Spleen (tissue), 11 donors: ENCODE measurements at regions not wholly inside any gene's neighbourhood (a gene's known extent, or its start where the extent isn't known, plus 50 kb on each side); places are given as distances from the start of the nearest gene placed in this dataset.

Experiments
- DNase-seq: peaks from one replicate; pipeline ENCODE4 v3.0.0-alpha.2; 2020
- H3K27ac ChIP-seq, 8 donors: fragments of 200-600 bp; sonication (generic) in 7 of 8; 1 replicate in 4 of 8; 2 replicates in 4 of 8; pipeline versions ENCODE4 v1.5.0 to v1.8.0; 2016 to 2021; ENCODE audit warnings: inconsistent platforms in 4 of 8, mild to moderate bottlenecking in 4 of 8, moderate library complexity in 1 of 8
- H3K27me3 ChIP-seq, 7 donors: fragments of 200-600 bp; sonication (generic) in 6 of 7; replicated peaks in 1 of 7; 1 replicate in 4 of 7; 2 replicates in 3 of 7; pipeline versions ENCODE4 v1.5.0 to v1.8.0; 2016 to 2021; ENCODE audit warnings: inconsistent platforms in 3 of 7, mild to moderate bottlenecking in 1 of 7
- H3K36me3 ChIP-seq, 6 donors: fragments of 200-600 bp; sonication (generic) in 5 of 6; 1 replicate in 4 of 6; 2 replicates in 2 of 6; pipeline versions ENCODE4 v1.5.0 to v1.8.0; 2016 to 2021; ENCODE audit warnings: inconsistent platforms in 2 of 6
- H3K4me1 ChIP-seq, 6 donors: fragments of 200-600 bp; sonication (generic) in 5 of 6; 1 replicate in 3 of 6; 2 replicates in 3 of 6; pipeline versions ENCODE4 v1.5.0 to v1.8.0; 2016 to 2021; ENCODE audit warnings: inconsistent platforms in 3 of 6
- H3K4me3 ChIP-seq, 8 donors: fragments of 200-600 bp; sonication (generic) in 7 of 8; 1 replicate in 4 of 8; 2 replicates in 4 of 8; pipeline versions ENCODE4 v1.5.0 to v1.8.0; 2016 to 2021; ENCODE audit warnings: inconsistent platforms in 4 of 8, mild to moderate bottlenecking in 4 of 8, moderate library complexity in 2 of 8
- H3K9me3 ChIP-seq, 8 donors: fragments of 200-600 bp; sonication (generic) in 7 of 8; 1 replicate in 4 of 8; 2 replicates in 4 of 8; pipeline versions ENCODE4 v1.5.0 to v1.8.0; 2016 to 2021; ENCODE audit warnings: inconsistent platforms in 4 of 8
- CTCF ChIP-seq, 11 experiments: fragments of 200-600 bp in 7 of 11; fragments of 450-650 bp in 4 of 11; sonication (generic) in 4 of 11; IDR thresholded peaks in 8 of 11; conservative IDR thresholded peaks in 3 of 11; 1 replicate in 7 of 11; 2 replicates in 4 of 11; pipeline versions ENCODE4 v1.4.0 to v1.8.0; 2016 to 2021; ENCODE audit warnings: antibody characterized with exemption in 11 of 11, inconsistent platforms in 4 of 11, mild to moderate bottlenecking in 1 of 11
- POLR2A ChIP-seq, 3 donors: fragments of 450-650 bp; IDR thresholded peaks; one replicate each; pipeline ENCODE4 v1.5.1; 2017; ENCODE audit warnings: antibody characterized with exemption in 3 of 3, mild to moderate bottlenecking in 1 of 3
- POLR2AphosphoS5 ChIP-seq, 3 donors: sonication (generic); formaldehyde crosslinking; IDR thresholded peaks; one replicate each; pipeline ENCODE4 v1.5.1; 2017; ENCODE audit warnings: antibody characterized with exemption in 3 of 3
- WGBS, 5 donors: extraction: QIAGEN DNeasy Blood & Tissue Kit in 3 of 5; methylation state at CpG; one replicate each; pipeline versions ENCODE4 v1.1.5 to v1.1.7; 2013 to 2018; 5-methylcytosine and 5-hydroxymethylcytosine counted together
- intact Hi-C: fragments of 100-400 bp; cut with DNase I; formaldehyde crosslinking; loops from one replicate; pipeline ENCODE4 v1.15.0; 2023; ENCODE audit warnings: low total_unique reads
- donor health status: healthy with polysubstance abuse.
- donor health status: DM: no; HTN: no; CAD: no; lungs with moderate emphysema.
- donor health status: DM: no; HTN: no; CAD: no.
- donor health status: Bipolar disorder and iron deficiency.
- donor health status: healthy.
- donor health status: DM: no; HTN: no; CAD: no.
- donor health status: DM: yes; HTN: yes; CAD: no.

DNA sequence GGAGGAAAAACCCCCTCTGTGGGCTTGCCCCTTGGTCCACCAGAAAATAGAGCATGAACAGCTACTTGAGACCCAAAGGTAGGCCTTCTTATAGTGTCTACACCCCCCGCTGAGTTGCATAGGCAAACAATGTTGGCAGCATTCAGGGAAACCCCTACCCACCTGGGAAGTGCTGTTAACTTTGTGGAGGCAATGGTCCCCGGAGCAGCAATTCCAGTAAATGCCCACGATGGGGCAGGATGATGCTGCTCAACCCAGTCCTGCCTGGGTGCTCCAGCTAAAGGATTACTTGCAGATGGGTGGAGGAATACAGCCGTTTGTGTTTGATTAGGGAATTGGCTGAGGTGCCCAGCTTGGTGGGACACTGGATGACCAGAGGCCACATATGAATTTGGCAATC, 381.3 kb upstream of the ANO5 start:
- H3K27me3 ChIP-seq, result no peaks in the 10 kb centered on the region
- WGBS, 5 donors, result 58 to 76% (median 69%) methylated on average over 3 to 4 of the region's 4 CpGs
- H3K9me3 ChIP-seq, result peaks cover 0 to 20% (median 9%) of the 10 kb centered on the region in 8 donors
- no peak for TF ChIP-seq CTCF (IDR thresholded peaks at IDR 0.05 in 8 of 11, conservative IDR thresholded peaks at IDR 0.05 in 3 of 11)
- TF ChIP-seq POLR2AphosphoS5 (IDR thresholded peaks at IDR 0.05), result no peak
- no peak for TF ChIP-seq POLR2A (IDR thresholded peaks at IDR 0.05)
- intact Hi-C loops, result no loop called here
- H3K36me3 ChIP-seq, result no peaks in the 10 kb centered on the region
- H3K4me1 ChIP-seq, result no peaks in the 10 kb centered on the region
- DNase-seq, result no peak
- no peak overlapping the region for H3K27ac ChIP-seq
- no peak overlapping the region for H3K4me3 ChIP-seq

DNA sequence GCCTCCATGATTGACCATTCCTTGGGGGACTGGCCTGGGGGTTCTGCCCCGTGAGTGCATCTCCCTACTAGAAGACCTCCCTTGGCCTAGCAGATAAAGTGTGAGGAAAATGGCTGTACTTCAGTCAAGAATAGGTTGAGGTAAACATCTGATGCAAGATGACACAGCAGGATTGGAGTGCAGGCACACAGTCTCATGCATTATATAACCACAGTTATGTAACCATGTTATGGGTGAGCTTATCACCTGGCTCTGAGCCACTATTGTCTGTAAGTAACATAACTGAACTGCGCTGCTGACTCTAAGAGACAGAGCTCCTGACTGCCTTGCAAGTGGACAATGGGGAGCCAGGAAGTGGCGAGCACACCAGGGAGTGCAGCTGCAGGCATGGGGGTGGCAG, 378.7 kb upstream of the ANO5 start:
- no peaks in the 10 kb centered on the region for H3K4me1 ChIP-seq
- no peaks in the 10 kb centered on the region for H3K36me3 ChIP-seq
- intact Hi-C loops, result no loop called here
- H3K4me3 ChIP-seq, result no peak overlapping the region
- DNase-seq, result no peak
- H3K27me3 ChIP-seq, result no peaks in the 10 kb centered on the region
- H3K9me3 ChIP-seq, result peaks cover 0 to 20% (median 9%) of the 10 kb centered on the region in 8 donors
- TF ChIP-seq CTCF (IDR thresholded peaks at IDR 0.05 in 8 of 11, conservative IDR thresholded peaks at IDR 0.05 in 3 of 11) (no peak), POLR2A (IDR thresholded peaks at IDR 0.05) (no peak), POLR2AphosphoS5 (IDR thresholded peaks at IDR 0.05) (no peak)
- 65 to 86% (median 68%) methylated on average over 3 of the region's 3 CpGs for WGBS, 5 donors
- H3K27ac ChIP-seq, result no peak overlapping the region

DNA sequence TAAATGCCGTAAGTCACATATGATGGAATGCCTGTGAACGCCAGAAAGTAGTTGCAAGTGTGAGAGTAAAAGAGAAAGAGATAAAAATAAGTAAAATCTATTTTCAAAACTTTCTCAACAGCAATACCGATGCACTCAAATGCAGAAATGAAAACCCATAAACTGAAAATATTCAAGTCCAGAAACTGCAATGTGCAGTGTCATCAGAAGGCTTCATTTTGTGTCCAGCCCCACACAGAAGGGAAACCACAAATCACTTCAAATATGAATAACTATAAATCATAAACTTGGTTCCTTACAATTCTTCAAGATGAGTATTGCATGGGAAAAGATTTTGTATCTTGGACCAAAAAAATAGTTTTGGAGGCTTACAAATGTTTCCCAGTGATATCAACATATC, 375.2 kb upstream of the ANO5 start:
- Histone ChIP-seq H3K4me3 (no peak overlapping the region), H3K4me1 (no peaks in the 10 kb centered on the region), H3K27ac (no peak overlapping the region), H3K9me3 (peaks cover 0 to 16% (median 0%) of the 10 kb centered on the region in 8 donors), H3K36me3 (no peaks in the 10 kb centered on the region), H3K27me3 (no peaks in the 10 kb centered on the region)
- DNase-seq, result no peak
- intact Hi-C loops, result no loop called here
- no peak for TF ChIP-seq CTCF (IDR thresholded peaks at IDR 0.05 in 8 of 11, conservative IDR thresholded peaks at IDR 0.05 in 3 of 11)
- TF ChIP-seq POLR2AphosphoS5 (IDR thresholded peaks at IDR 0.05), result no peak
- no peak for TF ChIP-seq POLR2A (IDR thresholded peaks at IDR 0.05)
- 70 to 78% (median 76%) methylated on average over 3 of the region's 3 CpGs for WGBS, 5 donors

DNA sequence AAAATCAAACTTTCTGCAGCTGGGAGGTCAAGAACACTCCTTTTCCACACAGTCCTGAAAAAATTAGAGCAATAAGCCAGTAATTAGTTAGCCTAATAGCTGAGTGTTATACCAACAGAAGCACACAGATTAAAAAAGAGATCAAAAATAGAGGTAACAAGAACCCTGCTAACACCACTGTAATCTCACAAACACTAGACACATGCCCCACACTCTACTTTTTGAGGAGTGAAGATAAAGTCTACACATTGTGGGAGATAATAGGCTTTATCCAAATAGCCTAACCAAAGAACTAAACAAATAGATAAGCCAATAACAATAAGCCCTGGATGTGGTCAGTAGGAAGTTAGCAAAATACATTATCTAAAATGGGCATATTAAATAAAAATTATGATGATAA, 372.7 kb upstream of the ANO5 start:
- TF ChIP-seq POLR2AphosphoS5 (IDR thresholded peaks at IDR 0.05) (no peak), POLR2A (IDR thresholded peaks at IDR 0.05) (no peak), CTCF (IDR thresholded peaks at IDR 0.05 in 8 of 11, conservative IDR thresholded peaks at IDR 0.05 in 3 of 11) (no peak)
- no peak for DNase-seq
- intact Hi-C loops, result no loop called here
- no peak overlapping the region for H3K4me3 ChIP-seq
- H3K36me3 ChIP-seq, result no peaks in the 10 kb centered on the region
- H3K27me3 ChIP-seq, result no peaks in the 10 kb centered on the region
- no peak overlapping the region for H3K27ac ChIP-seq
- H3K9me3 ChIP-seq, result no peaks in the 10 kb centered on the region
- no peaks in the 10 kb centered on the region for H3K4me1 ChIP-seq
